GM12873 (cell line): ENCODE measurements at regions not wholly inside any gene's neighbourhood (a gene's known extent, or its start where the extent isn't known, plus 50 kb on each side); places are given as distances from the start of the nearest gene placed in this dataset.

Experiments
- CTCF ChIP-seq: IDR thresholded peaks from 2 replicates; pipeline ENCODE4 v1.5.1; 2012; ENCODE audit warnings: low read depth, mild to moderate bottlenecking, moderate library complexity, low read length, control low read depth; ENCODE audit not compliant: insufficient read depth; ENCODE audit errors: missing control alignments

GRCh38 chr6:121835662-121836061 lies 400.2 kb downstream of the GJA1 start:
- no peak for TF ChIP-seq CTCF

- TF ChIP-seq CTCF, result no peak
Observed at GRCh38 chr6:121837545-121838229, 402.2 kb downstream of the GJA1 start.

DNA sequence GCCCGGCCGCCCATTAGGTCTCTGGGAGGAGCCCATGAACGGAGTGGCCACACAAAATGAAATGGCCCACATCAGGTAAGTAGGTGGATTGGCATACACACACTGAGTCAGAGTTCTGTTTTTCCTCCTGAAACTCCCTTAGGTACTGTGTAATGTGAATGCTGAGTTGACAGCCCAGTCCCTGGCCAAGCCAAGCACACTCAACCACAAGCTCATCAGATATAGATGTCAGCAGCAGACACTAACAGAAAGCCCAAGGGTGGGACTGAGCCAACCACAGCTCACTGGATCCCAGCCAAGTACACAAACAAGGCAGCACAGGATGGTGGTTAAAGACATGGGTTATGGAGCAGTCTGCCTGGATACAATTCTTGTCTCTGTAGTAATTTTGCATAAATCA lies 403.4 kb downstream of the GJA1 start:
- TF ChIP-seq CTCF, result no peak

GRCh38 chr6:121839896-121840295 lies 404.4 kb downstream of the GJA1 start:
- no peak for TF ChIP-seq CTCF

DNA sequence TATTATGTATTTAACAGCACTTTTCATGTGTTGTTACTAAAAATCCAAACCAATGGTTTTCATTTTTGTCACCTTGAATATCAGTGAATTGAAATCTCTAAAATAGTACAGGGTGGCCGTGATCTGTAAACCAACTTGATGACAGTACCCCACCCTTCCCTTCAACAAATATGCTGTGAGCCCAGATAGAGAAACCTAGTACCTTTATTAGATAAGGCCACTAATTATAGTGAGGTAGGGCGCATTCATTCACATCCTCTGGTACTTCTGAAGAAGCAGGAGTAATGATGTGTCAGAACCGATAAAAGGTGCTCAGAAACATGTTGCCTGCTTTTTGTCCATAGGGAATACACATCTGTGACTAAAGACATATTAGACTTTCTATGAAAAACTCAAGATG lies 409.5 kb downstream of the GJA1 start:
- TF ChIP-seq CTCF, result no peak

DNA sequence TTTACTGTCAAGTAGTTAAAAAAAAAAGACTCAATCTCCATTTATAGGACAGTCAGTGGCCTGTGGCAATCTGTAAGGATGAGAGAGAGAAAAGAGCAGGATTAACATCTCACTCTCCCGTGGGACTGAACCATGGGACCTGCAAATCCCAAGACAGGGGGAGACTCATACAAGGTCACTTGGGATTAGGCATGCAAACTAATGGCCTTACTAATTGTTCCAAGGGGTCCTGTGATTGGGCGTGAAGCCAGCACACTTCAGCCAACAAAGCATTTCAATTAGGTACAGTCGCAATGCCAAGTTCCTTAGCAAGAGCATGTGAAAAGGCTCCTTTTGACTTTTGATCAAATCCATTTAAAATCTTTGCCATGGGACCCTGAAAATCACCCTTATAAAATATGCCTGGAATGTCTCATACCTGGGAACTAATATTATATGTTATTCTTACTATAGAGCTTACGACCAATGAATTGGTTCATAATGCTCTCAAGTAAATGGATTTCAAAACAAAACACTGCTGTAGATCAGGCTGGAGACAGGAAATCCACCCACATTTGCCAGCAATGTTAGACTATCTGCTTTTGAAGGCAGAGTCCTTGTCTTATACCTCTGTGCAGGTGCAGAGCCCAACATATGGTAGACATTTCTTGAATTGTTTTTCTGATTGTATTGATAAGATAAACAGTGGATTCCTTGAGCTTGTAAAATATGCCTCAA lies 412.5 kb downstream of the GJA1 start:
- no peak for TF ChIP-seq CTCF

GRCh38 chr6:121848523-121849255 lies 413.2 kb downstream of the GJA1 start:
- TF ChIP-seq CTCF, result no peak
